ENCODE measurements at regions not wholly inside any gene's neighbourhood (a gene's known extent, or its start where the extent isn't known, plus 50 kb on each side); places are given as distances from the start of the nearest gene placed in this dataset.

DNA sequence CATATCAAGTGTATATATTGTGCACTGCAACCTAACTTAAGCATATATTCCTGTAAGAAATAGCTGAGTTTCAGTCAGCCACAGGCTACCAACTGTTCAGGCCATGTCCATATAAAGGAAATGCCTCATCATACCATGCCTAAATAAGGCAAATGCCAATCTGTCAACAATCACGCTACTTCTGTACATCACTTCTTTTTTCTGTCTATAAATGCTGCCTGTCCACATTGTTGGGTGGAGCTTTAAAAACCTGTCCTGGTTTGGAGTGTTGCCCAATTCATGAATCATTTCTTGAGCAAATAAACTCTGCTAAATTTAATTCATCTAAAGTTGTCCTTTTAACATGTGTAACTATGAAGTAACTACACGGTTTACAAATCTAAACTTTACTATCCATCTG is 1091.9 kb downstream of the NSUN3 start:
- TF ChIP-seq ZNF274 (IDR thresholded peaks at IDR 0.05; ENCODE audit: low read depth, low read length) (no peak), SUZ12 (IDR thresholded peaks at IDR 0.05; ENCODE audit: extremely low read depth, insufficient read depth, insufficient read length) (no peak), YY1 (IDR thresholded peaks at IDR 0.05; ENCODE audit: insufficient read depth, insufficient read length) (no peak)
